Neuron (in vitro differentiated cells): ENCODE measurements at regions not wholly inside any gene's neighbourhood (a gene's known extent, or its start where the extent isn't known, plus 50 kb on each side); places are given as distances from the start of the nearest gene placed in this dataset.

Source experiments
- H2AFZ ChIP-seq: one replicate; pipeline ENCODE4 v1.6.1; 2013; ENCODE audit warnings: low read depth, mild to moderate bottlenecking, inconsistent platforms, low read length, moderate library complexity
- H3K27me3 ChIP-seq: one replicate; pipeline ENCODE4 v1.6.1; 2013; ENCODE audit warnings: low read length; ENCODE audit not compliant: insufficient read depth
- H3K36me3 ChIP-seq: one replicate; pipeline ENCODE4 v1.6.1; 2013; ENCODE audit warnings: low read length; ENCODE audit not compliant: insufficient read depth
- H3K4me1 ChIP-seq: one replicate; pipeline ENCODE4 v1.6.1; 2013; ENCODE audit warnings: low read length; ENCODE audit not compliant: insufficient read depth
- H3K4me3 ChIP-seq: 2 replicates; pipeline ENCODE4 v1.5.1; 2013; ENCODE audit warnings: mild to moderate bottlenecking, low read length, moderate library complexity
- H3K9me3 ChIP-seq: one replicate; pipeline ENCODE4 v1.6.1; 2013; ENCODE audit warnings: low read length

GRCh38 chr4:160265836-160266235 lies 1163.0 kb downstream of the RAPGEF2 start:
- Histone ChIP-seq H3K27me3 (no peaks in the 10 kb centered on the region), H3K4me3 (no peak overlapping the region), H3K9me3 (no peaks in the 10 kb centered on the region), H3K36me3 (no peaks in the 10 kb centered on the region), H2AFZ (no peak overlapping the region), H3K4me1 (no peaks in the 10 kb centered on the region)

DNA sequence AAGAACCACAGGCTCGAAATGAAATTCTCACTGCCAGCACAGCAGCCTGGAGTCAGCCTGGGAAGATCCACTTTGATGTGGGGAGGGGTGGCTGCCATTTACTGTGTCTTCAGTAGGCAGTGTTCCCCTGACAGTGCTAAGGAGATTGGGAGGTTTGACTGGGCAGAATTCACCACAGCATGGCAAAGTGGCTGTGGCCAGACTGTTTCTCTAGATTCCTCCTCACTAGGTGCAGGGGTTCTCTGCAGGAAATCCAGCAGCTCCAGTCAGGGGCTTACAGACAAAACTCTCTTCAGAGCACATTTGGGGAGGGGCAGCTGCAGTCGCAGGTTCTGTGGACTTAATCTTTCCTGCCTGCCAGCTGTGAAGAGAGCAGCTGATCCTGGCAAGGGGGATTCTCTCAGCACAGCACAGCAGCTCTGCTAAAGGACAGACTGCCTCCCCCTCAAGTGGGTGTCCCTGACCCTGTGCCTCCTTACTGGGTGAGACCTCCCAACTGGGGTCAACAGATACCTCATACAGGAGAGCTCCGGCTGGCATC lies 1174.0 kb downstream of the RAPGEF2 start:
- Histone ChIP-seq H3K9me3 (no peaks in the 10 kb centered on the region), H2AFZ (no peak overlapping the region), H3K4me1 (no peaks in the 10 kb centered on the region), H3K36me3 (no peaks in the 10 kb centered on the region), H3K4me3 (no peak overlapping the region), H3K27me3 (no peaks in the 10 kb centered on the region)

GRCh38 chr4:160283081-160283480 lies 1180.2 kb downstream of the RAPGEF2 start:
- H3K4me1 ChIP-seq: no peaks in the 10 kb centered on the region

GRCh38 chr4:160284516-160284915 lies 1181.6 kb downstream of the RAPGEF2 start:
- Histone ChIP-seq H3K27me3 (no peaks in the 10 kb centered on the region), H3K4me1 (no peaks in the 10 kb centered on the region), H3K4me3 (no peak overlapping the region), H3K36me3 (no peaks in the 10 kb centered on the region), H2AFZ (no peak overlapping the region), H3K9me3 (no peaks in the 10 kb centered on the region)

More at GRCh38 chr4:160283081-160283480, 1180.2 kb downstream of the RAPGEF2 start:
- no peaks in the 10 kb centered on the region for H3K36me3 ChIP-seq
- H3K9me3 ChIP-seq: no peaks in the 10 kb centered on the region
- no peaks in the 10 kb centered on the region for H3K27me3 ChIP-seq
- H2AFZ ChIP-seq: no peak overlapping the region
- no peak overlapping the region for H3K4me3 ChIP-seq

- no peaks in the 10 kb centered on the region for H3K36me3 ChIP-seq
- H3K4me3 ChIP-seq: no peak overlapping the region
- no peaks in the 10 kb centered on the region for H3K4me1 ChIP-seq
- H3K9me3 ChIP-seq: no peaks in the 10 kb centered on the region
- H2AFZ ChIP-seq: no peak overlapping the region
- no peaks in the 10 kb centered on the region for H3K27me3 ChIP-seq
Measured at GRCh38 chr4:160286051-160286450, 1183.2 kb downstream of the RAPGEF2 start.

- Histone ChIP-seq H2AFZ (no peak overlapping the region), H3K9me3 (no peaks in the 10 kb centered on the region), H3K36me3 (no peaks in the 10 kb centered on the region), H3K4me3 (no peak overlapping the region), H3K27me3 (no peaks in the 10 kb centered on the region), H3K4me1 (no peaks in the 10 kb centered on the region)
Measured at GRCh38 chr4:160296476-160296875, 1193.6 kb downstream of the RAPGEF2 start.

GRCh38 chr4:160299177-160299576 lies 1196.3 kb downstream of the RAPGEF2 start:
- H3K9me3 ChIP-seq: no peaks in the 10 kb centered on the region
- H3K27me3 ChIP-seq: no peaks in the 10 kb centered on the region
- H2AFZ ChIP-seq: peak overlapping the region; percentile 5
- no peaks in the 10 kb centered on the region for H3K36me3 ChIP-seq
- no peak overlapping the region for H3K4me3 ChIP-seq
- no peaks in the 10 kb centered on the region for H3K4me1 ChIP-seq

- Histone ChIP-seq H3K27me3 (no peaks in the 10 kb centered on the region), H3K36me3 (no peaks in the 10 kb centered on the region), H3K4me1 (no peaks in the 10 kb centered on the region), H2AFZ (peak overlapping the region; percentile 5), H3K9me3 (no peaks in the 10 kb centered on the region), H3K4me3 (no peak overlapping the region)
Measured at GRCh38 chr4:160299608-160300007, 1196.7 kb downstream of the RAPGEF2 start.

DNA sequence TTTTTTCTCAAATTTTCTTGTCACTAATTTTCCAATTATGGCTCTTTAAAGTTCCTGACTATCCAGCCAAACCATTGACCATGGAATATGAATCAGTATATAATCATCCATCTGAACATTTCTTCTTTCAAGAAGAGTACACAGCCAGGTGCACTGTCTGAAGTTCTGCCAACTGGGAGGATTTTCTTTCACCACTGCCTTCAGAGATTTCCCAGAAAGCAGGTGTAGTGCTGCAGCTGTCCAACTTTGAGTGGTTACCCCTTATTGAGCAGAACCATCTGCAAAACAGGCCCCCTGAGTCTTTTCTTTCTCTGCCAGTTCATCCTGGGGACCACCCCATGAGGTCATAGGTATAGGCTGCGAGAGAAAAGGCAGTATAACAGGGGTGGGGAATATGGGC lies 1213.2 kb downstream of the RAPGEF2 start:
- Histone ChIP-seq H3K9me3 (no peaks in the 10 kb centered on the region), H3K36me3 (no peaks in the 10 kb centered on the region), H3K4me1 (no peaks in the 10 kb centered on the region), H3K4me3 (no peak overlapping the region), H2AFZ (no peak overlapping the region), H3K27me3 (no peaks in the 10 kb centered on the region)

DNA sequence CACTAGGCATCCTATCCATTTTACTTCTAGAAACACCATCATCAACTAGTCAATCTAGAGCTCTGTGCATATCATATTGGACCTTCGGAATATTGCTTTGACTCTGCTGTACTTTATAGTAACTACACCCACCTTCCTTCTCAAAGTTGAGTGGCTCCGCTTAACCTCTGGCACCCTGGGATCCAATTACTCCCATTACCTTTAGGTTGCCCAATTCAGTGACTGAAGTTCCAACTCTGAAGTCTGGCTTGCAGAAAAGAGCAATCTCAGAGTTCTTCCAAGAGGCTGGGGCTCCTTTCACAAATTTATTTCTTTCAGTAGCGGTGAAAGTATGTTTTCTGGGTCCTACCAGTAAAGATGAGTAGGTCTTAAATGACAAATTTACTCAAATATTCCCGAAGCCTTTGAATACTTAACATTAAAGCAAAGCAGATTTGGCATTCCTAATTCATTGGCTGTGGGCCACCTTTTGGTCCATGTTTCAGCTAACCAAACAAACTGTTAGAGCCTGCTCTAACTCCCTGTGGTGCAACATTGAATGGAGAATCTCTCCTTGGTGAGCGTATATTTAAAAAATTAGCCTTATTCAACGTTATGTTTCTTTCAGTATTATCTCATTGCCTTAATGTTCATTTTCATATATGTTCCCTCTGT lies 1215.8 kb downstream of the RAPGEF2 start:
- peaks cover 8% of the 10 kb centered on the region for H3K4me1 ChIP-seq
- H3K36me3 ChIP-seq: no peaks in the 10 kb centered on the region
- H2AFZ ChIP-seq: no peak overlapping the region
- no peaks in the 10 kb centered on the region for H3K9me3 ChIP-seq
- H3K4me3 ChIP-seq: no peak overlapping the region
- no peaks in the 10 kb centered on the region for H3K27me3 ChIP-seq

DNA sequence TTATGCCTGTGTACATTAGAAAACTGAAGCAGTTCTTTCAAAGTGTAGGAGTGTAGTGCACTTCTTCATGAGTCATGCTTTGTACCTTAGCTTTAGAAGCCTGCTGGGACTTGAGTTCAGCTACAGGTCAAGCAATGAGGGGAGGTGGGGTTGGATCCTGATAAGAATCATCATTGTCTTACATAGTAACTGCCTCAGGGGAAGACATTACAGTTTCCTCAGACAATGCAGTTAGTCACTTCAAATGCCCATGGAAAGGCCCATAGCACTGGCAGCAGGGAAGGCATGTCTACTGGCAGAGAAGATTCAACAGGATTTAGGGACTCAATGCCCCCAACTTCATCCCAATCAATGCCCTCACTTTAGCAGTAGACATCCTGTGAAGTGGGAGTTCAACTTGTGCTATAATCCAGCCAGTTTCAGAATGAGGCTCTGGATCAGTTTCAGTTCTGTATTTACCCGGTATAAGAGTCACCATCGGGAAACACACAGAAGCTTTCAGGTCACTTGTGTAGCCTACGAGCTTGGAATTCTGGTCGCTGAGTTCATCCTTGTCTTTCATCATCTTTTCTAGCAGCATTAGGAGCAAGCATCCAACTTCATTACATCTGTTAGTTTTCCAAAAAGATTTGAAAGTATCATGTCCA lies 1216.5 kb downstream of the RAPGEF2 start:
- H3K4me3 ChIP-seq: no peak overlapping the region
- no peaks in the 10 kb centered on the region for H3K9me3 ChIP-seq
- H2AFZ ChIP-seq: no peak overlapping the region
- H3K4me1 ChIP-seq: peaks cover 8% of the 10 kb centered on the region
- H3K36me3 ChIP-seq: no peaks in the 10 kb centered on the region
- H3K27me3 ChIP-seq: no peaks in the 10 kb centered on the region

DNA sequence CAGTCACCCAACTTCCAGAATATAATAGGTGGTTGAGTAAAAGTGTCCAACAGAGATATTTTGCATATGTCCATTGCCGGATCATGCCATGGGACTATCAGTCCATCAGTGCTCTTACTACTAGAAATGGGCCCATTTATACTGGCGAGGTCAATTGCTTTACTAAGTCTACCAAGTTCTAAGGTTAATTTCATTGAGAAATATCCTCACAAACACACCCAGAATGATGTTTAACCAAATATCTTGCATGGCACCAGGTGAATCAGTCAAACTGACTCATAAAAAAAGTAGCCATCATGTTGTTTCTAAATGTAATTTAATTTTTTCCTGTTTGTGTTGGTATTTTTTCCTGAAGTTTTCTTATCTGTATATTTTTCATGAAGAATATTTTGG lies 1217.0 kb downstream of the RAPGEF2 start:
- no peak overlapping the region for H3K4me3 ChIP-seq
- H3K27me3 ChIP-seq: no peaks in the 10 kb centered on the region
- H3K4me1 ChIP-seq: peaks cover 8% of the 10 kb centered on the region
- H2AFZ ChIP-seq: no peak overlapping the region
- H3K36me3 ChIP-seq: no peaks in the 10 kb centered on the region
- no peaks in the 10 kb centered on the region for H3K9me3 ChIP-seq

GRCh38 chr4:160326110-160326509 lies 1223.2 kb downstream of the RAPGEF2 start:
- Histone ChIP-seq H3K4me1 (peaks cover 8% of the 10 kb centered on the region), H3K4me3 (no peak overlapping the region), H3K36me3 (no peaks in the 10 kb centered on the region), H2AFZ (no peak overlapping the region), H3K27me3 (no peaks in the 10 kb centered on the region), H3K9me3 (no peaks in the 10 kb centered on the region)
